ENCODE measurements at regions not wholly inside any gene's neighbourhood (a gene's known extent, or its start where the extent isn't known, plus 50 kb on each side); places are given as distances from the start of the nearest gene placed in this dataset.
A peak's percentile ranks its signal among the peaks of the same experiment; 100 is the strongest.

GRCh38 chr11:39810358-39810757 is 1649.1 kb downstream of the LRRC4C start:
- no peaks in the 10 kb centered on the region for H3K36me3 Mint-ChIP-seq (ENCODE audit: insufficient read depth, unreplicated experiment)
- peaks cover 19% of the 10 kb centered on the region for H3K4me1 Mint-ChIP-seq (ENCODE audit: insufficient read depth, unreplicated experiment)
- H3K4me3 Mint-ChIP-seq (ENCODE audit: unreplicated experiment) = no peak overlapping the region
- H3K27ac Mint-ChIP-seq (ENCODE audit: low read depth, unreplicated experiment) = no peak overlapping the region
- no peaks in the 10 kb centered on the region for H3K27me3 Mint-ChIP-seq (ENCODE audit: insufficient read depth, unreplicated experiment)
- DNase-seq (ENCODE audit: unreplicated experiment) = no peak
- peaks cover 20% of the 10 kb centered on the region for H3K9me3 Mint-ChIP-seq (ENCODE audit: unreplicated experiment)
- ChIA-PET CTCF (interaction anchor here (1.2 kb wide), 1 partner anchor 19 kb away, joined by 4 read pairs; no protein-coding TSS in a partner anchor), POLR2A (no interaction called here)
- BruUV-seq (replicated peaks) = no TSS peak
- no peak for TF ChIP-seq CTCF (IDR thresholded peaks at IDR 0.05; ENCODE audit: unreplicated experiment)
- intact Hi-C loops (cut with micrococcal nuclease) = no loop called here

- Mint-ChIP-seq H3K27me3 (ENCODE audit: insufficient read depth, unreplicated experiment) (no peaks in the 10 kb centered on the region), H3K9me3 (ENCODE audit: unreplicated experiment) (peaks cover 20% of the 10 kb centered on the region), H3K4me1 (ENCODE audit: insufficient read depth, unreplicated experiment) (peaks cover 19% of the 10 kb centered on the region), H3K36me3 (ENCODE audit: insufficient read depth, unreplicated experiment) (no peaks in the 10 kb centered on the region), H3K4me3 (ENCODE audit: unreplicated experiment) (no peak overlapping the region), H3K27ac (ENCODE audit: low read depth, unreplicated experiment) (no peak overlapping the region)
- no peak for TF ChIP-seq CTCF (IDR thresholded peaks at IDR 0.05; ENCODE audit: unreplicated experiment)
- no peak for DNase-seq (ENCODE audit: unreplicated experiment)
- CTCF ChIA-PET = interaction anchor here (1.2 kb wide), 1 partner anchor 19 kb away, joined by 4 read pairs; no protein-coding TSS in a partner anchor
- POLR2A ChIA-PET = interaction anchor here (0.6 kb wide), 1 partner anchor 226 kb away, joined by 3 read pairs; no protein-coding TSS in a partner anchor
- no TSS peak for BruUV-seq (replicated peaks)
- intact Hi-C loops (cut with micrococcal nuclease) = no loop called here
Measured at GRCh38 chr11:39809833-39810232, 1649.6 kb downstream of the LRRC4C start.

GRCh38 chr11:39807904-39808303 is 1651.5 kb downstream of the LRRC4C start:
- no peak overlapping the region for H3K4me3 Mint-ChIP-seq (ENCODE audit: unreplicated experiment)
- peaks cover 19% of the 10 kb centered on the region for H3K4me1 Mint-ChIP-seq (ENCODE audit: insufficient read depth, unreplicated experiment)
- BruUV-seq (replicated peaks) = no TSS peak
- H3K9me3 Mint-ChIP-seq (ENCODE audit: unreplicated experiment) = peaks cover 10% of the 10 kb centered on the region
- H3K27me3 Mint-ChIP-seq (ENCODE audit: insufficient read depth, unreplicated experiment) = no peaks in the 10 kb centered on the region
- no peaks in the 10 kb centered on the region for H3K36me3 Mint-ChIP-seq (ENCODE audit: insufficient read depth, unreplicated experiment)
- intact Hi-C loops (cut with micrococcal nuclease) = no loop called here
- H3K27ac Mint-ChIP-seq (ENCODE audit: low read depth, unreplicated experiment) = no peak overlapping the region
- no peak for DNase-seq (ENCODE audit: unreplicated experiment)
- POLR2A ChIA-PET = no interaction called here
- TF ChIP-seq CTCF (IDR thresholded peaks at IDR 0.05; ENCODE audit: unreplicated experiment) = no peak
- CTCF ChIA-PET = interaction anchor here (0.7 kb wide), 1 partner anchor 10 kb away, joined by 3 read pairs; no protein-coding TSS in a partner anchor

GRCh38 chr11:39806652-39807051 is 1652.8 kb downstream of the LRRC4C start:
- no peaks in the 10 kb centered on the region for H3K9me3 Mint-ChIP-seq (ENCODE audit: unreplicated experiment)
- no peak for TF ChIP-seq CTCF (IDR thresholded peaks at IDR 0.05; ENCODE audit: unreplicated experiment)
- no peak overlapping the region for H3K4me3 Mint-ChIP-seq (ENCODE audit: unreplicated experiment)
- H3K36me3 Mint-ChIP-seq (ENCODE audit: insufficient read depth, unreplicated experiment) = no peaks in the 10 kb centered on the region
- ChIA-PET CTCF (no interaction called here), POLR2A (no interaction called here)
- intact Hi-C loops (cut with micrococcal nuclease) = no loop called here
- H3K4me1 Mint-ChIP-seq (ENCODE audit: insufficient read depth, unreplicated experiment) = peaks cover 19% of the 10 kb centered on the region
- BruUV-seq (replicated peaks) = no TSS peak
- H3K27ac Mint-ChIP-seq (ENCODE audit: low read depth, unreplicated experiment) = peak overlapping the region; percentile 64
- H3K27me3 Mint-ChIP-seq (ENCODE audit: insufficient read depth, unreplicated experiment) = no peaks in the 10 kb centered on the region
- DNase-seq (ENCODE audit: unreplicated experiment) = peak; percentile 8
